Neural progenitor cell (in vitro differentiated cells): ENCODE measurements at regions not wholly inside any gene's neighbourhood (a gene's known extent, or its start where the extent isn't known, plus 50 kb on each side); places are given as distances from the start of the nearest gene placed in this dataset.
"Not testable (repeated sequence)": the region's sequence is repeated elsewhere in the genome, so short reads cannot be mapped to it uniquely, and the experiment has no call there.

Experiments used
- DNase-seq: peaks from one replicate; pipeline ENCODE4 v3.0.0-alpha.2; 2016; ENCODE audit warnings: low spot score
- H2AFZ ChIP-seq: fragments of 200-600 bp; sonication (generic); replicated peaks from 2 replicates; pipeline ENCODE4 v1.6.1; 2016; ENCODE audit warnings: antibody characterized with exemption
- H3F3A ChIP-seq: fragments of 200-600 bp; sonication (generic); 2 replicates; pipeline ENCODE4 v1.6.1; 2016; ENCODE audit warnings: antibody characterized with exemption, low read depth
- H3K27ac ChIP-seq: fragments of 200-600 bp; sonication (generic); 2 replicates; pipeline ENCODE4 v1.5.1; 2016; ENCODE audit warnings: mild to moderate bottlenecking
- H3K27me3 ChIP-seq: fragments of 200-600 bp; sonication (generic); 2 replicates; pipeline ENCODE4 v1.6.1; 2016; ENCODE audit warnings: mild to moderate bottlenecking, moderate library complexity
- H3K36me3 ChIP-seq: fragments of 200-600 bp; sonication (generic); 2 replicates; pipeline ENCODE4 v1.5.1; 2016
- H3K4me1 ChIP-seq: fragments of 200-600 bp; sonication (generic); 2 replicates; pipeline ENCODE4 v1.6.1; 2016; ENCODE audit warnings: mixed run types
- H3K4me2 ChIP-seq: fragments of 200-600 bp; sonication (generic); 2 replicates; pipeline ENCODE4 v1.6.1; 2016
- H3K4me3 ChIP-seq: fragments of 200-600 bp; sonication (generic); 2 replicates; pipeline ENCODE4 v1.5.1; 2016
- H3K79me2 ChIP-seq: fragments of 200-600 bp; sonication (generic); 2 replicates; pipeline ENCODE4 v1.6.1; 2016; ENCODE audit warnings: low read depth
- H3K9ac ChIP-seq: fragments of 200-600 bp; sonication (generic); 2 replicates; pipeline ENCODE4 v1.6.1; 2016
- H3K9me3 ChIP-seq: fragments of 200-600 bp; sonication (generic); 2 replicates; pipeline ENCODE4 v1.5.1; 2016; ENCODE audit warnings: low read depth
- H4K20me1 ChIP-seq: fragments of 200-600 bp; sonication (generic); 2 replicates; pipeline ENCODE4 v1.6.1; 2016; ENCODE audit warnings: low read depth
- H3K27ac Mint-ChIP-seq: 3 replicates; pipeline ENCODE4 v1.8.0; 2021; ENCODE audit warnings: mixed read lengths
- H3K27me3 Mint-ChIP-seq: 2 replicates; pipeline ENCODE4 v1.8.0; 2022; ENCODE audit warnings: low read depth, mild to moderate bottlenecking, inconsistent platforms, moderate library complexity, mixed read lengths; ENCODE audit not compliant: insufficient read depth
- H3K36me3 Mint-ChIP-seq: 3 replicates; pipeline ENCODE4 v1.8.0; 2021; ENCODE audit warnings: mixed read lengths
- H3K4me1 Mint-ChIP-seq: 3 replicates; pipeline ENCODE4 v1.8.0; 2021; ENCODE audit warnings: mixed read lengths
- H3K4me3 Mint-ChIP-seq: 3 replicates; pipeline ENCODE4 v1.8.0; 2021; ENCODE audit warnings: mild to moderate bottlenecking, moderate library complexity, mixed read lengths
- H3K9me3 Mint-ChIP-seq: 3 replicates; pipeline ENCODE4 v1.8.0; 2020; ENCODE audit warnings: mixed read lengths
- EZH2 ChIP-seq: fragments of 200-600 bp; sonication (generic); IDR thresholded peaks from 2 replicates; pipeline ENCODE4 v1.6.1; 2017; ENCODE audit warnings: antibody characterized with exemption, mild to moderate bottlenecking, moderate library complexity
- EZH2phosphoT487 ChIP-seq: fragments of 200-600 bp; sonication (generic); IDR thresholded peaks from 2 replicates; pipeline ENCODE4 v1.6.1; 2017; ENCODE audit warnings: antibody characterized with exemption
- TF ChIP-seq, protein P1 (sequence below): fragments of 200-600 bp; sonication (generic); IDR thresholded peaks from 2 replicates; pipeline ENCODE4 v1.5.1; 2017; ENCODE audit warnings: antibody characterized with exemption, mild to moderate bottlenecking

DNA sequence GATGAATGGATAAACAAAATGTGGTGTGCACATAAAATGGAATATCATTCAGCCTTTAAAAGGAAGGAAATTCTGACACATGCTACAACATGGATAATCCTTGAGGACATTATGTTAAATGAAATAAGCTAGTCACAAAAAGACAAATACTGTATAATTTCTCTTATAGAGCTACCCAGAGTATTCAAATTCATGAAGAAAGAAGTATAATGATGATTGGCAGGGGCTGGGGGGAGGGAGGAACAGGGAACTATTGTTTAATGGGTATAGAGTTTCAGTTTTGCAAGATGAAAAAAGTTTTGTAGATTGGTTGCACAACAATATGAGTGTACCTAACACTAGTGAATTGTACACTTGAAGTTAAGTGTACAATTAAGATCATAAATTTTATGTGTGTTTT is 153.9 kb upstream of the STK26 start:
- TF ChIP-seq EZH2 = no peak
- no peak for TF ChIP-seq EZH2phosphoT487
- TF ChIP-seq, protein P1, sequence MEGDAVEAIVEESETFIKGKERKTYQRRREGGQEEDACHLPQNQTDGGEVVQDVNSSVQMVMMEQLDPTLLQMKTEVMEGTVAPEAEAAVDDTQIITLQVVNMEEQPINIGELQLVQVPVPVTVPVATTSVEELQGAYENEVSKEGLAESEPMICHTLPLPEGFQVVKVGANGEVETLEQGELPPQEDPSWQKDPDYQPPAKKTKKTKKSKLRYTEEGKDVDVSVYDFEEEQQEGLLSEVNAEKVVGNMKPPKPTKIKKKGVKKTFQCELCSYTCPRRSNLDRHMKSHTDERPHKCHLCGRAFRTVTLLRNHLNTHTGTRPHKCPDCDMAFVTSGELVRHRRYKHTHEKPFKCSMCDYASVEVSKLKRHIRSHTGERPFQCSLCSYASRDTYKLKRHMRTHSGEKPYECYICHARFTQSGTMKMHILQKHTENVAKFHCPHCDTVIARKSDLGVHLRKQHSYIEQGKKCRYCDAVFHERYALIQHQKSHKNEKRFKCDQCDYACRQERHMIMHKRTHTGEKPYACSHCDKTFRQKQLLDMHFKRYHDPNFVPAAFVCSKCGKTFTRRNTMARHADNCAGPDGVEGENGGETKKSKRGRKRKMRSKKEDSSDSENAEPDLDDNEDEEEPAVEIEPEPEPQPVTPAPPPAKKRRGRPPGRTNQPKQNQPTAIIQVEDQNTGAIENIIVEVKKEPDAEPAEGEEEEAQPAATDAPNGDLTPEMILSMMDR = no peak
- Histone ChIP-seq H3F3A (no peaks in the 10 kb centered on the region), H2AFZ (no peak overlapping the region), H3K9ac (no peak overlapping the region), H3K79me2 (no peaks in the 10 kb centered on the region), H3K4me1 (no peaks in the 10 kb centered on the region), H3K4me2 (no peak overlapping the region), H3K27ac (no peak overlapping the region), H3K36me3 (no peaks in the 10 kb centered on the region), H3K4me3 (no peak overlapping the region), H3K27me3 (no peaks in the 10 kb centered on the region), H3K9me3 (peaks cover 4% of the 10 kb centered on the region), H4K20me1 (no peaks in the 10 kb centered on the region)
- Mint-ChIP-seq H3K9me3 (no peaks in the 10 kb centered on the region), H3K27me3 (no peaks in the 10 kb centered on the region), H3K4me1 (no peaks in the 10 kb centered on the region), H3K4me3 (no peak overlapping the region), H3K36me3 (no peaks in the 10 kb centered on the region), H3K27ac (no peak overlapping the region)
- DNase-seq = no peak

DNA sequence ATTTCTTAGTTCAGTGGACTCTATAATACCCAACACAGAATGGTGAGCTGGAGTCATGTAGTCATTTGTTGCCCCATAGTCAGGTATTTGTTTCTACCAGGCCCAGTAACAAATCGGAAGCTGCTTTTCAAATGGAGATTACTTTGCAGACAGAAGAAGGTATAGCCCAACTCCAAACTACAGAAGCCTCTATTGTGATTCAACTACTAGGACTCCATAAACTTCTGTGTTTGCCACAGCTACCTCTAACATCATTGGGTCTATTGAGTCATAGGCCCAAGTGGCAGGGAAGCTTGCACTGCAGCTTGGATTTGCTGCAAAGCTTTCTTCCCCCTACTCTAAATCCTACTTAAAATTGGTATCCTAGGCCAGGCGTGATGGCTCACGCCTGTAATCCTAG is 148.8 kb upstream of the STK26 start:
- Histone ChIP-seq H3K9me3 (no peaks in the 10 kb centered on the region), H4K20me1 (no peaks in the 10 kb centered on the region), H3F3A (no peaks in the 10 kb centered on the region), H3K4me2 (no peak overlapping the region), H3K27me3 (no peaks in the 10 kb centered on the region), H3K36me3 (no peaks in the 10 kb centered on the region), H3K4me1 (no peaks in the 10 kb centered on the region), H2AFZ (no peak overlapping the region), H3K79me2 (no peaks in the 10 kb centered on the region), H3K27ac (no peak overlapping the region), H3K4me3 (no peak overlapping the region), H3K9ac (no peak overlapping the region)
- DNase-seq = no peak
- TF ChIP-seq EZH2 = no peak
- no peak for TF ChIP-seq EZH2phosphoT487
- TF ChIP-seq, protein P1 = no peak
- no peaks in the 10 kb centered on the region for H3K36me3 Mint-ChIP-seq
- no peak overlapping the region for H3K27ac Mint-ChIP-seq
- H3K4me1 Mint-ChIP-seq = no peaks in the 10 kb centered on the region
- H3K4me3 Mint-ChIP-seq = no peak overlapping the region
- peaks cover 2% of the 10 kb centered on the region for H3K9me3 Mint-ChIP-seq
- H3K27me3 Mint-ChIP-seq = no peaks in the 10 kb centered on the region

DNA sequence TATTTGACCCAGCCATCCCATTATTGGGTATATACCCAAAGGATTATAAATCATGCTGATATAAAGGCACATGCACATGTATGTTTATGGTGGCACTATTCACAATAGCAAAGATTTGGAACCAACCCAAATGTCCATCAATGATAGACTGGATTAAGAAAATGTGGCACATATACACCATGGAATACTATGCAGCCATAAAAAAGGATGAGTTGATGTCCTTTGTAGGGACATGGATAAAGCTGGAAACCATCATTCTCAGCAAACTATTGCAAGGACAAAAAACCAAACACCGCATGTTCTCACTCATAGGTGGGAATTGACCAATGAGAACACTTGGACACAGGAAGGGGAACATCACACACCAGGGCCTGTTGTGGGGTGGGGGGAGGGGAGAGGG is 147.3 kb upstream of the STK26 start:
- H3K4me3 ChIP-seq, H3K36me3 Mint-ChIP-seq, H3K27ac ChIP-seq, H3F3A ChIP-seq, DNase-seq, H3K27me3 Mint-ChIP-seq, H3K9me3 Mint-ChIP-seq, H3K9ac ChIP-seq, H3K4me3 Mint-ChIP-seq, H3K4me1 ChIP-seq, H3K36me3 ChIP-seq, H3K4me2 ChIP-seq, H2AFZ ChIP-seq, H3K79me2 ChIP-seq, H3K4me1 Mint-ChIP-seq, H3K27ac Mint-ChIP-seq, H3K27me3 ChIP-seq, H4K20me1 ChIP-seq, H3K9me3 ChIP-seq: not testable (repeated sequence)

DNA sequence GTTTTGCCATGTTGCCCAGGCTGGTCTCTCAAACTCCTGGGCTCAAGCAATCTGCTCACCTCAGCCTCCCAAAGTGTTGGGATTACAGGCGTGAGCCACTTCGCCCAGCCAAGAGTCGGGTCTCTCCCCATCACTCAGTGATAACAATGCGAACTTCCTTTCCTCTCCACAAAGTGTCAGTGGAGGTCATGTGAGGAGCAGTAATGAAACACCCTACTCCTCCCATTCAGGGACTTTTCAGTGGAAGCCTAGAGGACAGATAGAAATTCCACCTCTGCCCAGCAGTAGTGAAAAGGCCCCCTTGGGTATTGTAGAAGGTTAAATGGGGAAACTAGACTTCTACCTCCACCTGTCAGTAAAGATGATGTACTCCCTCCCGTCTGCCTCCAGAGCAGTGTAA is 141.9 kb upstream of the STK26 start:
- no peak overlapping the region for H2AFZ ChIP-seq
- Mint-ChIP-seq H3K4me3 (no peak overlapping the region), H3K27me3 (no peaks in the 10 kb centered on the region), H3K9me3 (peaks cover 5% of the 10 kb centered on the region), H3K36me3 (no peaks in the 10 kb centered on the region), H3K4me1 (peaks cover 4% of the 10 kb centered on the region), H3K27ac (no peak overlapping the region)
- no peak overlapping the region for H3K27ac ChIP-seq
- H3K36me3 ChIP-seq = no peaks in the 10 kb centered on the region
- DNase-seq = peak; percentile 2
- no peaks in the 10 kb centered on the region for H3F3A ChIP-seq
- H3K4me2 ChIP-seq = no peak overlapping the region
- peaks cover 11% of the 10 kb centered on the region for H3K9me3 ChIP-seq
- TF ChIP-seq EZH2 = no peak
- TF ChIP-seq, protein P1 = no peak
- TF ChIP-seq EZH2phosphoT487 = no peak
- no peaks in the 10 kb centered on the region for H3K79me2 ChIP-seq
- H3K4me3 ChIP-seq = no peak overlapping the region
- H3K9ac ChIP-seq = no peak overlapping the region
- no peaks in the 10 kb centered on the region for H3K4me1 ChIP-seq
- no peaks in the 10 kb centered on the region for H4K20me1 ChIP-seq
- no peaks in the 10 kb centered on the region for H3K27me3 ChIP-seq

DNA sequence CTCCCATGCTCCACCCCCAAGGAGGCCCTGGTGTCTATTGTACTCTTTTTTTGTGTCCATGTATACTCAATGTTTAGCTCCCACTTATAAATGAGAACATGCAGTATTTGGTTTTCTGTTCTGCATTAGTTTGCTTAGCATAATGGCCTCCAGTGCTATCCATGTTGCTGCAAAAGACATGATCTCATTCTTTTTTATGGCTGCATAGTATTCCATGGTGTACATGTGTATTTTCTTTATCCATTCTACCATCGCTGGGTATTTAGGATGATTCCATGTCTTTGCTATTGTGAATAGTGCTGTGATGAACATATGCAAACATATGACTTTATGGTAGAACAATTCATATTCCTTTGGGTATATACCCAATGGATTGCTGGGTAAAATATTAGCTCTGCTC is 138.1 kb upstream of the STK26 start:
- H3K9ac ChIP-seq, H3K27ac Mint-ChIP-seq, H3K4me1 ChIP-seq, H2AFZ ChIP-seq, H3F3A ChIP-seq, H3K27me3 Mint-ChIP-seq, H3K4me3 Mint-ChIP-seq, H3K27ac ChIP-seq, H3K36me3 ChIP-seq, H3K27me3 ChIP-seq, H3K4me1 Mint-ChIP-seq, H4K20me1 ChIP-seq, H3K4me3 ChIP-seq, H3K79me2 ChIP-seq, H3K4me2 ChIP-seq, H3K36me3 Mint-ChIP-seq, DNase-seq, H3K9me3 Mint-ChIP-seq: not testable (repeated sequence)
- peaks cover 11% of the 10 kb centered on the region for H3K9me3 ChIP-seq

DNA sequence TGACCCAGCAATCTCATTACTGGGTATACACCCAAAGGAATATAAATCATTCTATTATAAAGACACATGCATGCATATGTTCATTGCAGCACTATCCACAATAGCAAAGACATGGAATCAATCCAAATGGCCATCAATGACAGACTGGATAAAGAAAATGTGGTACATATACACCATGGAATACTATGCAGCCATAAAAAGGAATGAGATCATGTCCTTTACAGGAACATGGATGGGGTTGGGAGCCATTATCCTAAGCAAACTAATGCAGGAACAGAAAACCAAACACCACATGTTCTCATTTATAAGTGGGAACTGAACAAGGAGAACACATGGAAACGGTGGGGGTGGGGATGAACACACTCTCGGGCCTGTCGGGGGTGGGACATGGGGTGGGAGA is 129.2 kb upstream of the STK26 start:
- H3K36me3 Mint-ChIP-seq, H3K4me3 Mint-ChIP-seq, H3K27ac Mint-ChIP-seq, H4K20me1 ChIP-seq, H3K79me2 ChIP-seq, H3K4me1 ChIP-seq, H3K27me3 Mint-ChIP-seq, H3F3A ChIP-seq, H3K9me3 ChIP-seq, H3K27me3 ChIP-seq, H2AFZ ChIP-seq, H3K4me2 ChIP-seq, H3K9me3 Mint-ChIP-seq, H3K4me3 ChIP-seq, H3K27ac ChIP-seq, H3K36me3 ChIP-seq, DNase-seq, H3K9ac ChIP-seq, H3K4me1 Mint-ChIP-seq: not testable (repeated sequence)
